ENCODE measurements at regions not wholly inside any gene's neighbourhood (a gene's known extent, or its start where the extent isn't known, plus 50 kb on each side); places are given as distances from the start of the nearest gene placed in this dataset.

DNA sequence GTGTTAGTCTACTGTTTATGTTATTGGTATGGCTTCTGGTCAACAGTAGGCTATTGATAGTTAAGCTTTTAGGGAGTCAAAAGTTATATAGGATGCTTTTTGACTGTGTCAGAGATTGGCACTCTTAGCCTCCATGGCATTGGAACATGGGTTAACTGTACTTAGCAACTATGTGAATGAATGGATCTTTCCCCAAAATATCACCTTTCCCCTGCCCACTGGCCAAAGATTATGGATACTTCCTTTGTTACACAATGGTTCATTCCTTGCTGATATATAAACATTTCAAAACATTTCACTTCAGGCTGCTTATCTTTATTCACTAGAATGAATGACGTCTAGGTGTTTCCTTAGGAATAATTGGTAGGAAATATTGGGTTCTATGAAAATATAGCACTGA, 62.1 kb upstream of the DOCK10 start:
- DNase-seq (ENCODE audit: extremely low spot score, unreplicated experiment): no peak
- Mint-ChIP-seq H3K27ac (no peak overlapping the region), H3K4me1 (ENCODE audit: unreplicated experiment) (no peaks in the 10 kb centered on the region), H3K36me3 (no peaks in the 10 kb centered on the region), H3K9me3 (no peaks in the 10 kb centered on the region), H3K4me3 (no peak overlapping the region), H3K27me3 (no peaks in the 10 kb centered on the region)
- TF ChIP-seq, protein P1, sequence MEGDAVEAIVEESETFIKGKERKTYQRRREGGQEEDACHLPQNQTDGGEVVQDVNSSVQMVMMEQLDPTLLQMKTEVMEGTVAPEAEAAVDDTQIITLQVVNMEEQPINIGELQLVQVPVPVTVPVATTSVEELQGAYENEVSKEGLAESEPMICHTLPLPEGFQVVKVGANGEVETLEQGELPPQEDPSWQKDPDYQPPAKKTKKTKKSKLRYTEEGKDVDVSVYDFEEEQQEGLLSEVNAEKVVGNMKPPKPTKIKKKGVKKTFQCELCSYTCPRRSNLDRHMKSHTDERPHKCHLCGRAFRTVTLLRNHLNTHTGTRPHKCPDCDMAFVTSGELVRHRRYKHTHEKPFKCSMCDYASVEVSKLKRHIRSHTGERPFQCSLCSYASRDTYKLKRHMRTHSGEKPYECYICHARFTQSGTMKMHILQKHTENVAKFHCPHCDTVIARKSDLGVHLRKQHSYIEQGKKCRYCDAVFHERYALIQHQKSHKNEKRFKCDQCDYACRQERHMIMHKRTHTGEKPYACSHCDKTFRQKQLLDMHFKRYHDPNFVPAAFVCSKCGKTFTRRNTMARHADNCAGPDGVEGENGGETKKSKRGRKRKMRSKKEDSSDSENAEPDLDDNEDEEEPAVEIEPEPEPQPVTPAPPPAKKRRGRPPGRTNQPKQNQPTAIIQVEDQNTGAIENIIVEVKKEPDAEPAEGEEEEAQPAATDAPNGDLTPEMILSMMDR (conservative IDR thresholded peaks at IDR 0.05): no peak

DNA sequence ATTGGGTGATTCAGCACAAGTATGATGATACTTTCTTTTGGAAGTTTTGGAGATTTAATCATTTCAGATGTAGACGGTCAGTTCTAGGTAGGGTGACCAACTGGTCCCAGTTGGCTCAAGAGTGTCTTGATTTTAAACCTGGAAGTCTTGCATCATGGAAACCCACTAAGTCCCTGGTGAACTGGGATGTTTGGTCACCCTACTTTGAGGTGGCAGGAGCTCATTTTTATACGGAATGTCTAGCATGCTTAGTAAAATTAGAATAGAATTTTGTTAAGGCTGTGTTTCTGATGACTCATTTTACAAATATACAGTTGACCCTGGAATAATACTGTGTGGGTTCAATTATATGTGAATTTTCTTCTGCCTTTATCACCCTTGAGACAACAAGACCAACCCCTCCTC, 61.5 kb upstream of the DOCK10 start:
- no peak for DNase-seq (ENCODE audit: extremely low spot score, unreplicated experiment)
- no peaks in the 10 kb centered on the region for H3K36me3 Mint-ChIP-seq
- H3K27me3 Mint-ChIP-seq: no peaks in the 10 kb centered on the region
- no peak overlapping the region for H3K4me3 Mint-ChIP-seq
- H3K27ac Mint-ChIP-seq: no peak overlapping the region
- no peaks in the 10 kb centered on the region for H3K9me3 Mint-ChIP-seq
- no peaks in the 10 kb centered on the region for H3K4me1 Mint-ChIP-seq (ENCODE audit: unreplicated experiment)
- TF ChIP-seq, protein P1 (conservative IDR thresholded peaks at IDR 0.05): no peak

DNA sequence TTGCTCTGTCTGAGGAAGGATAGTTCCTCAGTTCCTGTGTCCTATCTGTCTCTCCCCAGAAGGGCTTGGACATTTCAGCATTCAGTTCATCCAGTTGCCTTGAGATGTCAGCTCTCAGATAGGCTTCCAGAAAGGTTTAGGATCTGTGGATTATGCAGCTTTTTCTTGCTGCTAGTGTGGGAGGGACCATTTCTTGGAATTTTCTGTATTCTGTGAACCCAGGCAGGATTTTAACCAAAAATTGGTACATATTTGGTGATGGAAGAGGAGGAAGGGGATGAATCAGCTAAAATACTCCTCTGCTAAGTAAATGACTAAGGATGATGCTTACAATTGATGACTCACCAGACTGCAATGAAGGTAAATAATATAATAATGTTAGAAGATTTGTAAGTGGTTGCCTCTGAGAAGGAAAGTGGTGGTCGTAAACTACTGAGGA, 58.6 kb upstream of the DOCK10 start:
- TF ChIP-seq, protein P1 (conservative IDR thresholded peaks at IDR 0.05): no peak
- Mint-ChIP-seq H3K4me1 (ENCODE audit: unreplicated experiment) (no peaks in the 10 kb centered on the region), H3K36me3 (no peaks in the 10 kb centered on the region), H3K4me3 (no peak overlapping the region), H3K9me3 (no peaks in the 10 kb centered on the region), H3K27ac (no peak overlapping the region), H3K27me3 (no peaks in the 10 kb centered on the region)
- no peak for DNase-seq (ENCODE audit: extremely low spot score, unreplicated experiment)

DNA sequence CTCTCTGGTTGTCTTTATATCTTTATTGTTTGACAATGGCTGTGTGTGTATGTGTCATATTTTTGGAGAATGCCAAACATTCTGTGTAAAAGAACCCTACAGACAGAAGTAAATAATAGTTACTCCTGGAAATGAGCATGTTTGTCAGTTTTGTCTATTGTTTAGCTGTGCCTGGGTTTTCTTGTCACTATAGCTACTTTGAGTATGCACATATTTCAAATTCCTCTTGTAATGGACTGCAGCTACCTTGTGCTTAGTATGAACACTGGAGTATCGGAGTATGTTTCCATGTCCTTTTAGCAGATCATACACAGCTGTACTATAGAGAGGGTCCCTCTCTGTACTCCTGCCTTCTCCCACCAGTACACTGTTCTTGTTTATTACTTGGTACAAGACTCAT, 58.0 kb upstream of the DOCK10 start:
- no peak overlapping the region for H3K27ac Mint-ChIP-seq
- TF ChIP-seq, protein P1 (conservative IDR thresholded peaks at IDR 0.05): no peak

DNA sequence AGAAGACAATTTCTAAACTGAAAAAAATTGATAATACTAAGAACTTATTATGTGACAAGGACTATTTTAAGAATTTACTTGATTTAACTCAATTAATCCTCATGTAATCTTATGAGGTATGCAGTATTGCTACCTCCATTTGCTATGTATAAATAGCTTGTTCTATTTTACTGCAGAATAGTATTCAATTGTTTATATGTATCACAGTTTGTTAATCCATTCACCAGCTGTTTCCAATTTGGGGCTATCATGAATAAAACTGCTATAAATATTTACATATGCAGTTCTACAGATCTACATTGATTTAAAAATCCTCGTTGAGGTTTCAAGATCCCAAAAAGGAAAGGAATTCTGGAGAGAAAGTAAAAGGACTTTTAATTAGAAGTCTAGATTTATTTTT, 54.8 kb upstream of the DOCK10 start:
- peaks cover 3% of the 10 kb centered on the region for H3K27me3 Mint-ChIP-seq
- no peaks in the 10 kb centered on the region for H3K4me1 Mint-ChIP-seq (ENCODE audit: unreplicated experiment)
- H3K27ac Mint-ChIP-seq: no peak overlapping the region
- TF ChIP-seq, protein P1 (conservative IDR thresholded peaks at IDR 0.05): no peak
- DNase-seq (ENCODE audit: extremely low spot score, unreplicated experiment): no peak
- H3K36me3 Mint-ChIP-seq: no peaks in the 10 kb centered on the region
- no peak overlapping the region for H3K4me3 Mint-ChIP-seq
- H3K9me3 Mint-ChIP-seq: no peaks in the 10 kb centered on the region

More for the DNA sequence above, 58.0 kb upstream of the DOCK10 start:
- H3K4me1 Mint-ChIP-seq (ENCODE audit: unreplicated experiment): no peaks in the 10 kb centered on the region
- DNase-seq (ENCODE audit: extremely low spot score, unreplicated experiment): no peak
- H3K27me3 Mint-ChIP-seq: no peaks in the 10 kb centered on the region
- H3K9me3 Mint-ChIP-seq: no peaks in the 10 kb centered on the region
- H3K36me3 Mint-ChIP-seq: no peaks in the 10 kb centered on the region
- no peak overlapping the region for H3K4me3 Mint-ChIP-seq
